Gastroesophageal sphincter (tissue), 3 donors: ENCODE measurements at regions not wholly inside any gene's neighbourhood (a gene's known extent, or its start where the extent isn't known, plus 50 kb on each side); places are given as distances from the start of the nearest gene placed in this dataset.

ENCODE experiments used
- CTCF ChIP-seq, 4 experiments: fragments of 200-600 bp in 2 of 4; fragments of 450-650 bp in 2 of 4; sonication (generic) in 1 of 4; IDR thresholded peaks; one replicate each; pipeline ENCODE4 v1.5.1; 2017 to 2019; ENCODE audit warnings: antibody characterized with exemption in 4 of 4, mild to moderate bottlenecking in 2 of 4, moderate library complexity in 2 of 4
- POLR2A ChIP-seq, 2 donors: fragments of 450-650 bp; IDR thresholded peaks; one replicate each; pipeline ENCODE4 v1.6.1; 2017; ENCODE audit warnings: antibody characterized with exemption in 2 of 2, mild to moderate bottlenecking in 2 of 2, moderate library complexity in 1 of 2
- POLR2AphosphoS5 ChIP-seq: sonication (generic); formaldehyde crosslinking; IDR thresholded peaks from one replicate; pipeline ENCODE4 v1.6.1; 2017; ENCODE audit warnings: antibody characterized with exemption

GRCh38 chr22:48101704-48102103 lies 1339.3 kb downstream of the TBC1D22A start:
- TF ChIP-seq CTCF (IDR thresholded peaks at IDR 0.05) (no peak), POLR2A (IDR thresholded peaks at IDR 0.05) (no peak), POLR2AphosphoS5 (no peak)
